ENCODE measurements at regions not wholly inside any gene's neighbourhood (a gene's known extent, or its start where the extent isn't known, plus 50 kb on each side); places are given as distances from the start of the nearest gene placed in this dataset.
"Not testable (repeated sequence)": the region's sequence is repeated elsewhere in the genome, so short reads cannot be mapped to it uniquely, and the experiment has no call there.

DNA sequence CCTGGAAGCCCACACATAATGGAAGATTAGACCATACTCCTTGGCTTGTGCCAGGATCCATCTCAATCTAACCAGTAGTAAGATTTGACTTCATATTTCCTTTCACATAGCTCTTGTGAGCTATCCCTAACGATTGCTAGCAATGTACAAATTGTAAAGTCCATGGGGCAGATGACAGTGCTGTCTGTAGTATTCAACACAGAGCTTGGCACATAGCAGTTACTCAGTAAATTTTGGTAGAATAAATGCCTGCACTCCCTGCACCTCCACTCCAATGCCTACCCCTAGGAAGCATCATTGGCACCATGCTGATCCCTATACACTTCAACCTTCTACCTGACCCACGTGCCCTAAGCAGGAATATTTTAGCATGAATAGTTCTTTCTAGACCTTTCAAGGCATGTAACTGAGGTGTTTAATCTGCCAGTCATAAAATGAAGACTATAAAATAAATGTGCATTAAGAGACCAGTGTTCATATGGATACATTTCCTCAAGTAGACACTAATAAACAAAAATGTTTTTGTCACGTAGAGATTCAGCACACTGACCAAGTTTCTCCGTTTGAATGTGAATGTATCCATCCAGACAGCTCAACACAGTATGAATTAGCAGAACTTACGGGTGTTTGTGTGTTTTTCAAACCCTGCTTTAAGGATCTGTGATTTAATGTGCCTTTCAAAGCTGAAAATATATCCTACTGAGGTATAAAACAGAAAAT, 98.8 kb downstream of the BMP4 start:
- DNase-seq (ENCODE audit: low read depth) = no peak

DNA sequence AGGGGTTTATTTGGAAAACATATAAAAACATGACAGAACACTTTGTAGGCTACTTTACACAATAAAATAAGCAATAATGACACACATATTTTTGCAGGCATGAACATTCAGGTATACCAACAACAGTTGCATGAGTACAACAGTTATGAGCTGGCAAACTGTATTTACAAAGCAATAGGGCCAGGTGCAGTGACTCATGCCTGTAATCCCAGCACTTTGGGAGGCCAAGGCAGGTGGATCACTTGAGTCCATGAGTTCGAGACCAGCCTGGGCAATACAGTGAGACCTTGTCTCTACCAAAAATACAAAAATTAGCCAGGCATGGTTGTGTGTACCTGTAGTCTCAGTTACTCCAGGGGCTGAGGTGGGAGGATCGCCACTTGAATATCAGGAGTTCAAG, 101.1 kb downstream of the BMP4 start:
- no peak for DNase-seq (ENCODE audit: low read depth)

DNA sequence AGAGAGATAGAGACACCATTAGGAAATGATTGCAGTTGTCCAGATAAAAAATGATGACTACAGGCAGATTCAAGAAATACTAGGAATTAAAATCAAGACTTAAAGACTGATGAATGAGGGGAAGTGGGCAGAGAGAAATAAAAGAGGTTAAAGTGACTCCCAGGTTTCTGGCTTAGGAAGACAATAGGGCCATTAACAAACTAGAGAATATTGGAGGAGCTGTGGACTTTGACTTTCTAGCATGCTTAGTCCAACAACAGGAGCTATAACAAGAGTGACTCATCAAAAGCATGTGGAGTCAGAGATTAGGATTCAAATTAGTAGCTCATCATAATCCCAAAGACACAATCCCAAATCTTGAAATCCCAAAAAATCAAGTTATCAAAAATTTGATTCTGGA, 101.5 kb downstream of the BMP4 start:
- no peak for DNase-seq (ENCODE audit: low read depth)

DNA sequence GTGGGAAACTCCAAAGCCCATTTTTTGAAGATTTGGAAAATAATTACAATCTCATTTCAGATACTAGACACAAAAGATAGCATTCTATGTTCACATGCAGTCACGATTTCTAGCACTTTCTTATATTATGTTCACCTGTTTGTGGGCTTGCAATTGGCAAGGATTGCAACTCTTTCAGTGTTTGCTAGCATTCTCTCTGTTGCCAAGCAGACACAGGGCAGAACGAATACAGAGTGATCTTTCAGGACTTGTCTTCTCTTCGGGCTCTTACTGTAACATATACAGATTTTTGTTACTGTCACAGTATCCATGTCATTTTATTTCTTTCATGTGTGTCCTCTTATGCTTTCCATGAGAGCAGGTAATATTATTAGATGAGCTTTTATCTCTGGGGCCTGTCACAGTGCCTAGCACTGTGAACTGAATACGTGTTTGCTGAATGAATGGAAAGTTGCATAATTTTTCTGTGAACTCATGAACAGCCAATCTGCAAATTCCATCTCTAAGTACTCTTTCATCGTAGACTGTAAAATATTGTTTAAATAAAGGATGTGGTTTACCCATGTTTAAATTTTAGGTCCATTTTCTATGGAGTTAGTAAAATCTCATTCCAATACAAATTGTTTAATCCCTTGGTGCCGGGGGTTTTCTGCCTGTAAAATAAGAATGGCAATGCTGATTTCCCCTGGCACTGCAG, 105.1 kb downstream of the BMP4 start:
- DNase-seq (ENCODE audit: low read depth) = no peak

DNA sequence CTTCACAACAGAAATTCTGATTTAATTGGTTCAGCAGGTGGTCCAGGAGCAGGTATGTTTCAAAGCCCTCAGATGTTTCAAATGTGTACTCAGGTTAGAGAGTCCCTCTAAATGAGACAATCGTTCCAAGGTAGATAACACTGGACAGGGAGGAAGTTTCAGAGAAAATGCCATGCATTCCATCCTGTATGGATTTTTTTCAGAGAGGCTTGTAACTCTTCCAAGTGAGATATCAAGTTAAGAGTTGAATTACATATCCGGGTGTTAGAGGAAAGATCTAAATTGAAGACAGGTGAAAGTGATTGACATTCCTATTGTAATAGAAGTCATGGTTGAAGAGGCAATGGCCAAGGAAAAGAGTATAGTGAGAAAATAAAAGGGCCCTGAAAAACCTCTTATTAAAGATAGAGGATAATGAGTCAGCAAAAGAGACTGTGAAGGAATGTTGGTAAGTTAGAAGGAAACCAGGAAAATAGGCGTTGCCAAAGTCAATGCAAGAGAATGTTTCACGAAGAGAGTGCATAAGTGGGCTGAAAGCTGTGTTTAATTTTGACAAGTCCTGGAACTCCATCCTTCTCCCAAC, 105.8 kb downstream of the BMP4 start:
- peak; percentile 23 for DNase-seq (ENCODE audit: low read depth)

DNA sequence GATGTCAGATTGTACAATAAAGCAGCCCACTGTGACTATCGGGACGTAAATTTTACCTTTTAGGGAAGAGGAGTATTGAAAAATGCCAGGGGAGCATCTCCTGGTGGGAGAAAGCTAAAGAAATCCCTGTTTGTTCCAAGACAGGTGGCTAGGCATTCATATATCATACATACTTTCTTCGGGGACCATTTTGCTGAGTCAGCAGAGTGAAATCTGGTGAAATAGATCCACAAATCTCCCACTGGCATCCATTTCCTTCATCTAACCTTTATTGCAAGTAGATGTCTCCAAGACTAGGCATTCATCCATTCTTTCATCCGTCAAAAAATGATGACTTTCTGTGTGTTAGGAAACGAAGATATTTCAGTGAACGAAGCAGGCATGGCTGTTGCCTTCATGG, 107.1 kb downstream of the BMP4 start:
- DNase-seq (ENCODE audit: low read depth) = no peak

DNA sequence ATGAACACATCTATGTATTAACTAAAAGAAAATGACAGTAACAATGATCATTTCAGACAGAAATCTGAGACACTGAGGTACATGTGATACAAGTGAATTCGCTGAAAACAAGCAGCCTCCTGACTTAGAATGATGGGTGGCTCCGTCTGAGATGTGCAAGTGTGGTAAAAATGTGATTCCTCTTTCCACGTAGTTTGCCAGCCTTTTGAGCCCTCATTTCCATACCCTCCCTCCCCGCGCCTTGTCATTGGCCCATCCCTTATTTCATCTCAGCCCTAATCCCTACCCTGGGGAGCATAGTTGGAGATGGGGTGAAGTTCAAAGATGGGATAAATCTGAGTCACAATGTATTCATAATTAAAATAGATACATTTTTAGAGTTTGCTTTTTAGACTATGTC, 107.8 kb downstream of the BMP4 start:
- DNase-seq (ENCODE audit: low read depth) = no peak

DNA sequence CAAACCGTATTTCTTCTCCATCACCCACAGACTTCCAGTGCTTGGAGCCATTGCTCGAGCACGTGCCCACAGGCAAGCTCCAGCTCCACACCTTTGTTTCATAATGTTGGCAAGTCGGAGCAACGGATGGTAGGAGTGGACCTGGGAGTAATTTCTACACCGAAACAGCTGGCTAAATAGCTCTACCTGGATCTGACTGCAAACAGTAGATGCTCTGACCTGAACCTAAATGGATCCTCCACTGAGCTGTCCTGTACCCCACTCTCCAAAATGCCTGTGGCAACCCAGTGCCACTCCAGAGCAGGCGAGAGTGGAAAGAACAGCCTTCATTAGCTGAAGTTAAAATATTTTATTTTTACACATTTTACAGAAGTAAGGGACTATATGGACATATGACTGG, 108.7 kb downstream of the BMP4 start:
- DNase-seq (ENCODE audit: low read depth) = no peak

DNA sequence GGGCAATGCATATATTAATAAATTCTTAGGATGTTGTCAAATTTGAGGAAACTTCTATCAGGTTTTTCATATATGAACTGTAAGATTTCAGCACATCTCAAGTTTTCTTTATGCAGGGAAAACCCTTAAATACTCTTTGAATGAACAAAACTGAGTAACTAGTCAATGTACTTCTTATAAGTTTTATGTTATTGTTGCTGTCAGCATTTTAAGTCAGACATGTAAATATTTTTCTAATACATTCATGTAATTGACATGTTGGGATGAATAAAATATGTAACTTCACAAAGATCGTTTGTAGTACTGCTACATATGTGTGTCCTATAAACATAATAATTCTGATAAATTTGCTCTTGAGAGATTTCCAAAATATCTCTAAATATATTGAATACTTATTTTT, 109.6 kb downstream of the BMP4 start:
- no peak for DNase-seq (ENCODE audit: low read depth)

DNA sequence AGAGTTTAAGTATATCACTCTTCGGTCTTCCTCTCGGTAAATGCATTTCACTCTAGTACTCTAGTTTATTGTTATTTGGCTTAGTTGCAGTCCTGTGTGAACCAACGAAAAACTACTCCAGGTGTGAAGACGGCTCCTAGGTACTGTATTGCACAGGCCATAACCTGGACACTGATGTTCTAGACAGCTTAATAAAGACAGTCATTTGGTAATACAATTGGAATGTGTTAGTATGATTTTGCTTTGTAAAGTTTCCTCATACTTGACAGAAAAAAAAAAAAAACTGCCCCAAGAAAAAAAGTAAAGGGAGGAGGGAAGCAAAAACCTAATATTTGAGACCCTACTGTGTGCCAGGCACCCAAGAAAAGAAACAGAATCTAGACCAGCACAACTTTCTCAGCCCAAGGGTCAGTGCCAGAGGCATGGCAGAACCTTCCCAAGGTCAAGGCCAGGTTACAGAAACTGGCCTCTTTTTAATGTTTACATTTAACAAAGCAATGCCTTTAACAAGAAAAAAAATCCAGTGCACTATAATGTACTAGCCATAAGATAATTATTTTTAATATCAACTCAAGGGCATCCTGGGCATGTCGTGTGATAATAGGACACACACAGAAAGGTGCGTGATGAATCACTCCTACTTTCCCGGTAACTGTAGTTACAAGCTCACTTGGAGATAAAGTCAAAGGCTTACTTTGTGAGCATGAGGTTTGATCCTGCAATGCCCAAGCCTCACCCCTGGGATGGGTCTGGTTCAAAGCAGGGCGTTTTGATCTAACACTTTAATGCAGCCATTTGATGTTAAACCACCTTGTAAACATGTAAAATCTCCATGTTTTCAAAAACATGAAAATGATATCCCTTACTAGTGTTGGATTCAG, 110.6 kb downstream of the BMP4 start:
- no peak for DNase-seq (ENCODE audit: low read depth)

DNA sequence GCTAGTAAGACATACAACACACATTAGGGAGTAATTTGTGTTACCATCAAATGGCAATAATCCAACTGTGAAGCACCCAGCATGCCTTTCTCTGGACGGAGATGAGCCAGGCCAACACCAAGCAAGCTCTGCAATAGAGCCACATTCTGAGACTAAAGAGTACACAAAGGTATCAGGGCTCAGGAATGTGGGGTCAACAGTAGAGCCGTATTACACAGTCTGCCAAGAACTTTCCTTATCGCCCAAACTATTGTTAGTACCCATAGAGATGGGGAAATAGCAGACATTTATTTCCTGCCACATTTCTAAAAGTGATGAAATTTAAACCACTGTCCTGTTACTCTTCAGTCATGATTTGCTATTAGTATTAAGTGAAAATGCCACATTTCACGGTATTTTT, 113.7 kb downstream of the BMP4 start:
- no peak for DNase-seq (ENCODE audit: low read depth)

DNA sequence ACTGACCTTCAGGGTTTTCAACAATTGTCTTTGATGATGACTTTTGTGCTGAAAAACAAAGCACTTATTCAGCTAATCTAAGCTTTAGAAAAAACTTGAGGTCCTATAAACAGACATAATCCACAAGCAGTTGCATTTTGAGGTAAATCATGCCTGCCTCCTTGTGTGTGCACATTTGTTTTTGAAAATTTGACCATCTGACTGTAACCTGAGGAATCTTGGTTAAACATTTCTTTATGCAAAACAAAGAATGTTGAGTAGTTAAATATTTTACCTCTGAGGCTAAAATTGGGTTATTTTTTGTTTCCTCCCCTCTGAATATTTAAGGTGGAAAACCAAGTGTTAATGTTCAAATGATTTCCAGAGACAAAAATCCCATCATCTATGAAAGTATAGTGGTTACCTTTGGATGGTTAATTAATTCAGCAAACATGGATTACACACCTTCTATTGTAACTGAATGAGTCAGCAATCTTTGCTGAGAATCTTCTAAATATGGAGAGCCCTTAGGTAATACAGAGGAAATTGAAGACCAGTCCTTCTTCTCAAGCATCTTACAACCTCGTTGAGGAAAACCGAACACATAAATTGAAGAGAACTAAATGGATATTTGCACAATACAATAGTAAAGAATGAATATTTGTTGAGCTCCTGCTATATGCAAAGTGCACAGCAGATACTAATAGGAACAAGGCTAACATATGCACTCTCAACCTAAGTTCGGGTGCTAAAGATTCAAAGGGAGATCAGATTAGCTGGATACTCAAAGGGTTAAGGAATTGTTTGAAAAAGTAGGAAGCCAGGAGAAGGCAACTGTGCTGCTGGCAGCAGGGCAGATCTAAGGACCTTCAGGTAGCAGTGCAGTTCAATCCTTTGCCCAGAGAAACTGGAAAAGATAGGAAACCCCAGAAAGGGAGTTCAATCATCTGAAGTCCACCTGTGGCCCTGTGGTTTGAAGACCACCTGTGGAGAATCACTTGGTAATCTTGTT, 115.2 kb downstream of the BMP4 start:
- no peak for DNase-seq (ENCODE audit: low read depth)

DNA sequence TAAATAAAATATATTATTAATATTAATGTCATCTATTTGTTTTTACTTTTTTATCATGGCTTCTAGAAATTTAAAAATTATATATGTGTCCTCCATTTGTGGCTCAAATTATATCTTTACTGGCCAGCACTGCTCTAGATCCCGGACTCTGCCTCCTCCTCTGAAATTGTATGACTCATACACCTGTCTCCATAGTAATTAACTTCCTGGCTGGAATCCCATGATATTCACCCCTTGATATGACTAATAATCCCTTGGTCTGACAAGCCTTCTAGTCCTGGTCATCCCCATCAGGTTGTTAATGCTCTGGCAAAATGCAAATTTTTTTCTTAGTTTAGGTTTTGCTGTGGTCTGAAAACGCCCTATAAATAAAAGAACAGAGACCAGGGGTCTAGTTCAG, 116.2 kb downstream of the BMP4 start:
- DNase-seq (ENCODE audit: low read depth) = no peak

DNA sequence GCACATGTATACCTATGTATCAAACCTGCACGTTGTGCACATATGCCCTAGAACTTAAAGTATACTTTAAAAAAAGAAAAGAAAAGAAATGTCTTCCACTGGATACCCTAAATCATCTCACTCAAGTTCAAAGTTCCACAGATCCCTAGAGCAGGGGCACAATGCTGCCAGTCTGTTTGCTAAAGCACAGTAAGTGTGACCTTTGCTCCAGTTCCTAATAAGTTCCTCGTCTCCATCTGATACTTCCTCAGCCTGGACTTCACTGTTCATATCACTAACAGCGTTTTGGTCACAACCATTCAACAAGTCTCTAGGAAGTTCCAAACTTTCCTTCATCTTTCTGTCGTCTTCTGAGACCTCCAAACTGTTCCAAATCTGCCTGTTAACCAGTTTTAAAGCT, 118.3 kb downstream of the BMP4 start:
- no peak for DNase-seq (ENCODE audit: low read depth)

DNA sequence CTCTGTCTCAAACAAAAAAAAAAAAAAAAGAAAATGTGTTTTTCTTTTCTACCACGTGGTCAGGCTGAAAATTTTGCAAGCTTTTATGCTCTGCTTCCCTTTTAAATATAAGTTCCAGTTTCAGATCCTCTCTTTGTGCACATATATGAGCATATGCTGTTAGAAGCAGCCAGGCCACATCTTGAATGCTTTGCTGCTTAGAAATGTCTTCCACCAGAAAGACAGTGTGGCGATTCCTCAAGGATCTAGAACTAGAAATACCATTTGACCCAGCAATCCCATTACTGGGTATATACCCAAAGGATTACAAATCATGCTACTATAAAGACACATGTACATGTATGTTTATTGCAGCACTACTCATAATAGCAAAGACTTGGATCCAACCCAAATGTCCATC, 119.0 kb downstream of the BMP4 start:
- not testable (repeated sequence) for DNase-seq (ENCODE audit: low read depth)

DNA sequence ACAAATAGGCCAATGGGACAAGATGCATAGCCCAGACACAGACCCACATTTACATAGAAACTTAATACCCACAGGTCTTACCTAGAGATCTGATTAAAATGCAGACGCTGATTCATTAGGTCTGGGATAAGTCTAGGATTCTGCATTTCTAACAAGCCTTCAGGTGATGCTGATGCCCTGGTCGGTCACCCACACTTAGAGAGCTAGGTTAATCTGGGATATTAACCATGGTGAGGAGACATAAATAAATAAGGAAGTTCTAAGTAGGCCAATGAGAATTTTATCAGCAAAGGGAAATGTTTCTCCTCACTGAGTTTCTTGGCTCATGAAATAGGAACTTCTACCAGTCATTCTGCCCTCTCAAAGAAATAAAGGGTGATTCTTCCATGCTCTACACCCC, 120.1 kb downstream of the BMP4 start:
- no peak for DNase-seq (ENCODE audit: low read depth)

DNA sequence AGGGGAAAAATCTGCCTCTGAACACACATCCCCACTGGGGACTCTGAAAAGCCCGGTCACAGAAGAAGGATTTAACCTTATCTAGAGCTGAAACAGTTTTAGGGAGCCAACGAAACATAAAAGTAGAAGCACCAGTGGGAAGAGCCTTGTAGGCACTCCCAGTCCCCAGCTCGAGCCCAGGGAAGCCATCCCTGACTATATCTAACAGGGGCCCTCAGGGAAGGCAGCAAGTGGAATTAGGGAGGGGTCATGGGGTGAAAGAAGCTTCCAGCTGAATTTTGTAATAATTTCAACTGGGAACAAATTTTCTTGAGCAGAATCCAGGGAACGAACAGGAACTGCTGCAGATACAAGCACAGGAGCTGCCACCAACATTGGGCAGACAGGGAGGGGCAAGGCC, 127.8 kb downstream of the BMP4 start:
- no peak for DNase-seq (ENCODE audit: low read depth)

DNA sequence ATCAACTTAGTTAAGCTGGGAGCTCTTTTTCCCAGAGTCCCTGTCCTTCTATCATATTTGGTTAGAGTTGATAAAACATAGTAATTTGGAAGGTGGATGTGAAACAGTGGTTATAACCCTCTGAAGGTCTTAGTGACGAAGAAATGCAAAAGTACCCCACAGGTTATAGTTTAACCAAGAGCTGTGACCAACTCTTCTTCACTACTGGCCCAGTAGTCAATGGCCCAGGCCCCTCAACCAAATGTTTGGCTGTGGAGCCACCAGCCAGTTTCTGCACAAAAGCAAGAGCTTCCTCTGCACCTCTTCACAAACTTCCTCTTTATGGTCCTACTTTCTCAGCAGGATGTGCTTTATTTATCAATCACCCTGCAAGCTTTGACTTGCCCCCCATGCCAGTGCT, 132.6 kb downstream of the BMP4 start:
- DNase-seq (ENCODE audit: low read depth) = no peak

DNA sequence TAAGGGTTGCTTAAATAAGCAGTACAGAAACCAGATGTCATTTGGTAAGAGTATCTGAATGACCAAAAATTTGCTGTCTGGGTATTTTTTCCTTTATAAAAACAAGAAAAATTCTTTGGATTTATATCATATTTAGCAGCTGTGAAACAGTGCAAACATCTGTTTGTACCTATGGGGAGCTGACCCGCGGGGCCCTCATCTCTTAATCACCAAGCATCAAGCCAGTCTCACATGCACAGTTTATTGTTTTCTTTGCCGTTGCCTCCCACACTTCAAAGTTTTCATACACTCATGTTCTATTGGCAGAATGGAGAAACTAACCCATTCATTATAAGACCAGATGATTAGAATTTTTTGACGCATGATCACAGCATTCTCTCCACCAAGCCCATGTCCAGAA, 142.2 kb downstream of the BMP4 start:
- DNase-seq (ENCODE audit: low read depth) = no peak

DNA sequence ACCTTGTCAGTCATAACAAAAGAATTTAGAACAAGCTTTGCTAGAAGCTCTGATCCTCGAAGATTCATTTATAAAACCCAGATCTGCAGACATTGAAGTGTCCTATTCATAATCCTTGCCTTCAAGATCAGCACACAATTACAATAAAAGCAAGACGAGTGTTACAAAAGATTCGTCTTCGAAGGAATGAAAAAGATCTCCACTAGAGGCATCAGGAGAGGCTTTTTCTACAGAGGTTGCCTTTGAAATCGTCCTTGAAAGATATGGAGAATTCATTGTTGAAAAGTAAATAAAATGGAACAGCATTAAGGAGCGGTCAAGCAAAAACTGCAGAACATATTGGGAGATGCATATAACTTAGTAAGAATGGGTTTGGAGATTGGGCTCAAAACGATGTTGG, 146.4 kb downstream of the BMP4 start:
- no peak for DNase-seq (ENCODE audit: low read depth)

DNA sequence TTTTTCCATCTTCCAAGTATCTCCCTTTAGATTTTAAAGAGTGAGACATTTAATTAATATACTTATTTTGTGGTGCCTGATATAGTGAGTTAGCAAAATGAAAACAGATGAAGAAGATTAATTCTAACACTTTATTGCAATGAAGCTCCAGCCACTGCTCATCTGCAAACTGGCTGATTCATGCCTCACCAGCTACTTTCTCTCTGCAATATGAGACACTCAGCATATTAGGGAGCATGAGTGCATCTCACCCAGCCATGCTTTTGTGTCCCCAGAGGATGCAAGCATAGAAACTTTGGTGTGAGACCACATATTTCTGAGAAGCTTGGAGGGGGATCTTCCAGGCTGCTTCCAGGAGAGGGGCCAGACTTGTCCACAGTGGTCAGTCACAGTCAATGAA, 148.6 kb downstream of the BMP4 start:
- no peak for DNase-seq (ENCODE audit: low read depth)

All from GM04503 (cell line).